ENCODE measurements at regions not wholly inside any gene's neighbourhood (a gene's known extent, or its start where the extent isn't known, plus 50 kb on each side); places are given as distances from the start of the nearest gene placed in this dataset.

GRCh38 chr13:50761406-50761805, 82.1 kb downstream of the DLEU7 start:
- Histone ChIP-seq H3K79me2 (ENCODE audit: insufficient read depth, low read length) (no peaks in the 10 kb centered on the region), H2BK12ac (ENCODE audit: insufficient read length, low read depth, low read length) (no peak overlapping the region), H3K79me1 (ENCODE audit: insufficient read depth, low read depth, low read length, poor library complexity, severe bottlenecking) (no peaks in the 10 kb centered on the region), H3K27ac (ENCODE audit: insufficient read length, low read depth, low read length) (no peak overlapping the region), H4K8ac (replicated peaks; ENCODE audit: insufficient read length, low read depth, low read length) (no peak overlapping the region), H3K4ac (ENCODE audit: low read depth, low read length) (no peak overlapping the region), H2AK5ac (ENCODE audit: insufficient read length, low read length) (no peak overlapping the region), H3K14ac (ENCODE audit: insufficient read depth, low read length) (no peak overlapping the region), H2AFZ (ENCODE audit: low read length) (no peak overlapping the region), H3K4me2 (ENCODE audit: insufficient read depth, insufficient read length, low read length) (no peak overlapping the region), H2BK5ac (ENCODE audit: insufficient read length, low read length) (no peak overlapping the region), H4K5ac (ENCODE audit: insufficient read length, low read depth, low read length) (no peak overlapping the region), H3K27me3 (ENCODE audit: insufficient read depth, low read length) (no peaks in the 10 kb centered on the region), H3K4me1 (ENCODE audit: insufficient read depth, low read length) (no peaks in the 10 kb centered on the region), H3T11ph (ENCODE audit: low read length) (no peak overlapping the region), H2BK120ac (ENCODE audit: low read depth, low read length, poor library complexity, severe bottlenecking) (no peak overlapping the region), H3K9ac (ENCODE audit: extremely low read depth, insufficient read length, low read length) (no peak overlapping the region), H3K18ac (ENCODE audit: insufficient read length, low read depth, low read length) (no peak overlapping the region), H3K9me3 (ENCODE audit: control insufficient read depth, low read depth, low read length) (no peaks in the 10 kb centered on the region), H4K91ac (ENCODE audit: insufficient read length, low read depth, low read length) (no peak overlapping the region), H3K56ac (ENCODE audit: insufficient read length, low read depth, low read length) (no peak overlapping the region), H4K20me1 (ENCODE audit: control insufficient read depth, insufficient read depth, insufficient read length) (no peaks in the 10 kb centered on the region), H2BK20ac (ENCODE audit: low read depth, low read length, poor library complexity, severe bottlenecking) (no peak overlapping the region), H3K23me2 (ENCODE audit: insufficient read length, low read depth, low read length, poor library complexity, severe bottlenecking) (no peaks in the 10 kb centered on the region), H2BK15ac (ENCODE audit: low read depth, low read length) (no peak overlapping the region), H3K23ac (ENCODE audit: insufficient read length, low read depth, low read length) (no peak overlapping the region)
- Mint-ChIP-seq H3K27me3 (ENCODE audit: low read depth) (peaks cover 3% of the 10 kb centered on the region), H3K36me3 (ENCODE audit: insufficient read depth in 1 of 3, low read depth in 3 of 3) (peaks cover 3 to 12% (median 4%) of the 10 kb centered on the region in 3 experiments; a peak in 2 of 7 replicates), H3K27ac (no peak overlapping the region), H3K4me1 (peaks cover 11 to 13% of the 10 kb centered on the region in 2 experiments), H3K4me3 (no peak overlapping the region), H3K9me3 (peaks cover 5 to 10% of the 10 kb centered on the region in 2 experiments; a peak in 4 of 5 replicates)
- no peak for TF ChIP-seq CTCF (conservative IDR thresholded peaks at IDR 0.05)
- DNase-seq: no peak
- no CpG with 5 or more reads among the region's 1 CpG for WGBS (ENCODE audit: extremely low coverage, insufficient read length, low lambda C conversion rate)

Data from H9 (cell line).